22Rv1 (cell line): ENCODE measurements at regions not wholly inside any gene's neighbourhood (a gene's known extent, or its start where the extent isn't known, plus 50 kb on each side); places are given as distances from the start of the nearest gene placed in this dataset.

Source experiments
- CTCF ChIP-seq: fragments of 450-650 bp; IDR thresholded peaks from 2 replicates; pipeline ENCODE4 v1.5.1; 2017; ENCODE audit warnings: mild to moderate bottlenecking
- ZFX ChIP-seq: fragments of 450-650 bp; IDR thresholded peaks from 2 replicates; pipeline ENCODE4 v1.6.1; 2017; ENCODE audit warnings: antibody characterized with exemption, borderline replicate concordance

GRCh38 chr7:155868955-155869783, 56.9 kb upstream of the SHH start:
- TF ChIP-seq CTCF: no peak
- no peak for TF ChIP-seq ZFX
